Chondrocyte (in vitro differentiated cells): ENCODE measurements at regions not wholly inside any gene's neighbourhood (a gene's known extent, or its start where the extent isn't known, plus 50 kb on each side); places are given as distances from the start of the nearest gene placed in this dataset.

ENCODE experiments used
- DNase-seq: peaks from one replicate; pipeline ENCODE4 v3.0.0; 2021; ENCODE audit warnings: mixed read lengths, low spot score
- H3K27ac Mint-ChIP-seq: one replicate; pipeline ENCODE4 v1.8.0; 2021; ENCODE audit warnings: mild to moderate bottlenecking, moderate library complexity, mixed read lengths; ENCODE audit not compliant: unreplicated experiment
- H3K27me3 Mint-ChIP-seq: 2 replicates; pipeline ENCODE4 v1.8.0; 2021; ENCODE audit warnings: low read depth, mixed read lengths
- H3K36me3 Mint-ChIP-seq: 2 replicates; pipeline ENCODE4 v1.8.0; 2021; ENCODE audit warnings: low read depth, mixed read lengths
- H3K4me1 Mint-ChIP-seq: 2 replicates; pipeline ENCODE4 v1.8.0; 2021; ENCODE audit warnings: low read depth, mild to moderate bottlenecking, mixed read lengths
- H3K4me3 Mint-ChIP-seq: one replicate; pipeline ENCODE4 v1.8.0; 2021; ENCODE audit warnings: mild to moderate bottlenecking, moderate library complexity, mixed read lengths; ENCODE audit not compliant: unreplicated experiment
- H3K9me3 Mint-ChIP-seq: 2 replicates; pipeline ENCODE4 v1.8.0; 2021; ENCODE audit warnings: low read depth, mixed read lengths
- CTCF ChIP-seq: fragments of 200-600 bp; sonication (generic); IDR thresholded peaks from 2 replicates; pipeline ENCODE4 v1.5.0; 2021; ENCODE audit warnings: antibody characterized with exemption, mild to moderate bottlenecking, moderate library complexity

GRCh38 chr1:4586611-4587160 is 67.7 kb upstream of the AJAP1 start:
- H3K9me3 Mint-ChIP-seq = peaks cover 10% of the 10 kb centered on the region

GRCh38 chr1:4587721-4588120 is 66.7 kb upstream of the AJAP1 start:
- Mint-ChIP-seq H3K36me3 (no peaks in the 10 kb centered on the region), H3K27me3 (no peaks in the 10 kb centered on the region), H3K9me3 (peaks cover 10% of the 10 kb centered on the region), H3K4me1 (no peaks in the 10 kb centered on the region), H3K4me3 (no peak overlapping the region), H3K27ac (no peak overlapping the region)
- no peak for DNase-seq
- no peak for TF ChIP-seq CTCF

More at GRCh38 chr1:4586611-4587160, 67.7 kb upstream of the AJAP1 start:
- no peak overlapping the region for H3K27ac Mint-ChIP-seq
- H3K27me3 Mint-ChIP-seq = no peaks in the 10 kb centered on the region
- TF ChIP-seq CTCF = no peak
- no peak overlapping the region for H3K4me3 Mint-ChIP-seq
- DNase-seq = no peak
- H3K4me1 Mint-ChIP-seq = no peaks in the 10 kb centered on the region
- no peaks in the 10 kb centered on the region for H3K36me3 Mint-ChIP-seq

GRCh38 chr1:4590756-4591155 is 63.7 kb upstream of the AJAP1 start:
- Mint-ChIP-seq H3K4me3 (no peak overlapping the region), H3K27ac (no peak overlapping the region), H3K4me1 (no peaks in the 10 kb centered on the region), H3K9me3 (peaks cover 5% of the 10 kb centered on the region), H3K27me3 (no peaks in the 10 kb centered on the region), H3K36me3 (no peaks in the 10 kb centered on the region)
- no peak for DNase-seq
- TF ChIP-seq CTCF = no peak

- Mint-ChIP-seq H3K4me3 (no peak overlapping the region), H3K9me3 (peaks cover 5% of the 10 kb centered on the region), H3K4me1 (no peaks in the 10 kb centered on the region), H3K27me3 (no peaks in the 10 kb centered on the region), H3K36me3 (no peaks in the 10 kb centered on the region), H3K27ac (no peak overlapping the region)
- no peak for DNase-seq
- no peak for TF ChIP-seq CTCF
These were observed 62.5 kb upstream of the AJAP1 start for GRCh38 chr1:4591926-4592325.

GRCh38 chr1:4593106-4593505 is 61.3 kb upstream of the AJAP1 start:
- H3K36me3 Mint-ChIP-seq = no peaks in the 10 kb centered on the region
- H3K4me3 Mint-ChIP-seq = no peak overlapping the region
- H3K9me3 Mint-ChIP-seq = peaks cover 10% of the 10 kb centered on the region
- TF ChIP-seq CTCF = no peak
- H3K27me3 Mint-ChIP-seq = no peaks in the 10 kb centered on the region
- DNase-seq = no peak
- no peak overlapping the region for H3K27ac Mint-ChIP-seq
- no peaks in the 10 kb centered on the region for H3K4me1 Mint-ChIP-seq
